ENCODE measurements at regions not wholly inside any gene's neighbourhood (a gene's known extent, or its start where the extent isn't known, plus 50 kb on each side); places are given as distances from the start of the nearest gene placed in this dataset.

GRCh38 chr4:164482758-164483157, 271.2 kb upstream of the SMIM31 start:
- TF ChIP-seq CTCF (IDR thresholded peaks at IDR 0.05) = no peak
- no peak for TF ChIP-seq POLR2A (IDR thresholded peaks at IDR 0.05)
- TF ChIP-seq POLR2AphosphoS5 (IDR thresholded peaks at IDR 0.05) = no peak

Measured in suprapubic skin (tissue), 4 donors.